Breast epithelium (tissue), 3 donors: ENCODE measurements at regions not wholly inside any gene's neighbourhood (a gene's known extent, or its start where the extent isn't known, plus 50 kb on each side); places are given as distances from the start of the nearest gene placed in this dataset.

ENCODE experiments used
- POLR2A ChIP-seq: fragments of 450-650 bp; IDR thresholded peaks from one replicate; pipeline ENCODE4 v1.6.1; 2016; ENCODE audit warnings: antibody characterized with exemption, mild to moderate bottlenecking, moderate library complexity
- TF ChIP-seq, protein P1 (sequence below), 3 donors: fragments of 450-650 bp; IDR thresholded peaks; one replicate each; pipeline ENCODE4 v1.5.1; 2016 to 2017; ENCODE audit warnings: antibody characterized with exemption in 3 of 3, mild to moderate bottlenecking in 3 of 3, moderate library complexity in 3 of 3

DNA sequence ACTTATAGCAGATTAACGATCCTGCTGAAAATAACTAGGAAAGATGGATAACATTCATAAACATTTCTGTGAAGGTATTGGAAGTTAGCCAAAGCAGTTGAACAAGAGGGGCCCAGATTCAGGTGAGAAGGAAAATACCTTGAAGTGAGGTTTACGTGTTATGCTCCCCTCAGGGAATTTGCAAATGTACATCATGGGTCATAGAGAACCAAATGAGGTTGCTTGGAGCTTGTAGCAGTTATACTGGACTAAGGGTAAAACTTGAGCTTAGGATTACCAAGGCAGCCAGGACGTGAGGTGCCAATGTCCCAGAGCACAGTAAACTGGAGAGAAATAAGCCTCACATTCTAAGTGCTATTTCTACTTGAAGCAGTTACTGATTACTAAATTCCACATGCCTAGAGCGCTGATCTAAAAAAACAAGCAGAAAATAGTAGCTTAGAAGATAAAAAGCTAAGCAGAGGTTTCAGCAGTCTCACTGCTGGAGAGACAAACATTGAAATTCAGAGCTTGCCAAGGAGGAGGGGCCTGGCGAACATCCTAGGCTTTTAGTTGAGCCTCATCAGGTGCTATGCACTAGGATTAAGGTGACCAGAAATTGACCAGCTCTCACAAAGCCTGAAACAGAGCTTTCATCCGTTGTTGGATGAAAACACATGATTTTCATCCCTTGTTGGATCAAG, 136.7 kb upstream of the FAM20A start:
- no peak for TF ChIP-seq POLR2A
- TF ChIP-seq, protein P1, sequence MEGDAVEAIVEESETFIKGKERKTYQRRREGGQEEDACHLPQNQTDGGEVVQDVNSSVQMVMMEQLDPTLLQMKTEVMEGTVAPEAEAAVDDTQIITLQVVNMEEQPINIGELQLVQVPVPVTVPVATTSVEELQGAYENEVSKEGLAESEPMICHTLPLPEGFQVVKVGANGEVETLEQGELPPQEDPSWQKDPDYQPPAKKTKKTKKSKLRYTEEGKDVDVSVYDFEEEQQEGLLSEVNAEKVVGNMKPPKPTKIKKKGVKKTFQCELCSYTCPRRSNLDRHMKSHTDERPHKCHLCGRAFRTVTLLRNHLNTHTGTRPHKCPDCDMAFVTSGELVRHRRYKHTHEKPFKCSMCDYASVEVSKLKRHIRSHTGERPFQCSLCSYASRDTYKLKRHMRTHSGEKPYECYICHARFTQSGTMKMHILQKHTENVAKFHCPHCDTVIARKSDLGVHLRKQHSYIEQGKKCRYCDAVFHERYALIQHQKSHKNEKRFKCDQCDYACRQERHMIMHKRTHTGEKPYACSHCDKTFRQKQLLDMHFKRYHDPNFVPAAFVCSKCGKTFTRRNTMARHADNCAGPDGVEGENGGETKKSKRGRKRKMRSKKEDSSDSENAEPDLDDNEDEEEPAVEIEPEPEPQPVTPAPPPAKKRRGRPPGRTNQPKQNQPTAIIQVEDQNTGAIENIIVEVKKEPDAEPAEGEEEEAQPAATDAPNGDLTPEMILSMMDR (IDR thresholded peaks at IDR 0.05) = no peak
